H1 (cell line): ENCODE measurements at regions not wholly inside any gene's neighbourhood (a gene's known extent, or its start where the extent isn't known, plus 50 kb on each side); places are given as distances from the start of the nearest gene placed in this dataset.
A peak's percentile ranks its signal among the peaks of the same experiment; 100 is the strongest.

Experiments used
- MAFK ChIP-seq: IDR thresholded peaks from 2 replicates; pipeline ENCODE4 v1.6.1; 2012; ENCODE audit warnings: low read depth, mild to moderate bottlenecking, improper control_type of control experiment, low read length
- SP1 ChIP-seq: IDR thresholded peaks from 2 replicates; pipeline ENCODE4 v1.6.1; 2011; ENCODE audit warnings: low read depth, low read length
- TAF1 ChIP-seq: IDR thresholded peaks from 2 replicates; pipeline ENCODE4 v1.6.1; 2011; ENCODE audit warnings: mild to moderate bottlenecking, low read depth, low read length
- TF ChIP-seq, protein P1 (sequence below): fragments of 300-600 bp; sonication (generic); IDR thresholded peaks from 2 replicates; pipeline ENCODE4 v1.7.1; 2012; ENCODE audit warnings: low read length, moderate library complexity, mild to moderate bottlenecking, inconsistent platforms; ENCODE audit not compliant: insufficient replicate concordance

DNA sequence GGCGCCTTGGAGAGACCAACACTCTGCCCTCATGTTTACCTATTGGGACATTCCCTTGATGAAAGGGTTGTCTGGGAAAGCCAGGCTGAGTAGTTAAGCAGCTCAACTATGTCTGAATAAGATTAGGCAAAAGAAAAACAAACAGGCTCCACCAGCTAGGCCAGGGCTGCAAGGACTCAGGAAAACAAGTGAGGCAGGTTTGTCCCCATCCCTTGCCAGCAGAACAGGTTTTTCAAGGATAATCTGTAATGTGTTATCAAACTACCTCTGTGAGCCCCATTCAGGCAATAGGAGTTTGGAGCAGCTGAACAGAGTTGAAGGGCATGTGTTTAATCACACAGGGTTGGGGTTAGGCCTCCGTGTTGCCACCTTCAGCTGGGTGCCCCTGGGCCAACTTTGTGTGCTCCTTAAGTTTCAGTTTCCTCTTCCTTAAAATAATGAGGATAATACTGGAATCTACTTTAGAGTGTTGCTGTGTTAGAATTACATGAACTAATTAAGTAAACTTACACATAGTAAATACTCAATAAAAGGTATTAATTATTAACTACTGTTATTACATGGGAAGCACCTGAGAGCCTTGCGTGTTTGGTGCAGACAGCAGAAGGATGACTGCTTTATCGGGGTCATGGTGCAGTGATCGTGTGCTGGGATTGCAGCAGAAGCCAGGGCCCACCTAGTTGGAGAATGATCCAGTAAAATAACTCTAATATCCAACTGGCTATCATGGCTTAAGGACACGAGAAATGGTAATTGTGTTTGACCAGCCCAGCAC, 72.1 kb upstream of the ATP10B start (continued):
- peak; percentile 83 for TF ChIP-seq SP1
- no peak for TF ChIP-seq TAF1
- TF ChIP-seq, protein P1, sequence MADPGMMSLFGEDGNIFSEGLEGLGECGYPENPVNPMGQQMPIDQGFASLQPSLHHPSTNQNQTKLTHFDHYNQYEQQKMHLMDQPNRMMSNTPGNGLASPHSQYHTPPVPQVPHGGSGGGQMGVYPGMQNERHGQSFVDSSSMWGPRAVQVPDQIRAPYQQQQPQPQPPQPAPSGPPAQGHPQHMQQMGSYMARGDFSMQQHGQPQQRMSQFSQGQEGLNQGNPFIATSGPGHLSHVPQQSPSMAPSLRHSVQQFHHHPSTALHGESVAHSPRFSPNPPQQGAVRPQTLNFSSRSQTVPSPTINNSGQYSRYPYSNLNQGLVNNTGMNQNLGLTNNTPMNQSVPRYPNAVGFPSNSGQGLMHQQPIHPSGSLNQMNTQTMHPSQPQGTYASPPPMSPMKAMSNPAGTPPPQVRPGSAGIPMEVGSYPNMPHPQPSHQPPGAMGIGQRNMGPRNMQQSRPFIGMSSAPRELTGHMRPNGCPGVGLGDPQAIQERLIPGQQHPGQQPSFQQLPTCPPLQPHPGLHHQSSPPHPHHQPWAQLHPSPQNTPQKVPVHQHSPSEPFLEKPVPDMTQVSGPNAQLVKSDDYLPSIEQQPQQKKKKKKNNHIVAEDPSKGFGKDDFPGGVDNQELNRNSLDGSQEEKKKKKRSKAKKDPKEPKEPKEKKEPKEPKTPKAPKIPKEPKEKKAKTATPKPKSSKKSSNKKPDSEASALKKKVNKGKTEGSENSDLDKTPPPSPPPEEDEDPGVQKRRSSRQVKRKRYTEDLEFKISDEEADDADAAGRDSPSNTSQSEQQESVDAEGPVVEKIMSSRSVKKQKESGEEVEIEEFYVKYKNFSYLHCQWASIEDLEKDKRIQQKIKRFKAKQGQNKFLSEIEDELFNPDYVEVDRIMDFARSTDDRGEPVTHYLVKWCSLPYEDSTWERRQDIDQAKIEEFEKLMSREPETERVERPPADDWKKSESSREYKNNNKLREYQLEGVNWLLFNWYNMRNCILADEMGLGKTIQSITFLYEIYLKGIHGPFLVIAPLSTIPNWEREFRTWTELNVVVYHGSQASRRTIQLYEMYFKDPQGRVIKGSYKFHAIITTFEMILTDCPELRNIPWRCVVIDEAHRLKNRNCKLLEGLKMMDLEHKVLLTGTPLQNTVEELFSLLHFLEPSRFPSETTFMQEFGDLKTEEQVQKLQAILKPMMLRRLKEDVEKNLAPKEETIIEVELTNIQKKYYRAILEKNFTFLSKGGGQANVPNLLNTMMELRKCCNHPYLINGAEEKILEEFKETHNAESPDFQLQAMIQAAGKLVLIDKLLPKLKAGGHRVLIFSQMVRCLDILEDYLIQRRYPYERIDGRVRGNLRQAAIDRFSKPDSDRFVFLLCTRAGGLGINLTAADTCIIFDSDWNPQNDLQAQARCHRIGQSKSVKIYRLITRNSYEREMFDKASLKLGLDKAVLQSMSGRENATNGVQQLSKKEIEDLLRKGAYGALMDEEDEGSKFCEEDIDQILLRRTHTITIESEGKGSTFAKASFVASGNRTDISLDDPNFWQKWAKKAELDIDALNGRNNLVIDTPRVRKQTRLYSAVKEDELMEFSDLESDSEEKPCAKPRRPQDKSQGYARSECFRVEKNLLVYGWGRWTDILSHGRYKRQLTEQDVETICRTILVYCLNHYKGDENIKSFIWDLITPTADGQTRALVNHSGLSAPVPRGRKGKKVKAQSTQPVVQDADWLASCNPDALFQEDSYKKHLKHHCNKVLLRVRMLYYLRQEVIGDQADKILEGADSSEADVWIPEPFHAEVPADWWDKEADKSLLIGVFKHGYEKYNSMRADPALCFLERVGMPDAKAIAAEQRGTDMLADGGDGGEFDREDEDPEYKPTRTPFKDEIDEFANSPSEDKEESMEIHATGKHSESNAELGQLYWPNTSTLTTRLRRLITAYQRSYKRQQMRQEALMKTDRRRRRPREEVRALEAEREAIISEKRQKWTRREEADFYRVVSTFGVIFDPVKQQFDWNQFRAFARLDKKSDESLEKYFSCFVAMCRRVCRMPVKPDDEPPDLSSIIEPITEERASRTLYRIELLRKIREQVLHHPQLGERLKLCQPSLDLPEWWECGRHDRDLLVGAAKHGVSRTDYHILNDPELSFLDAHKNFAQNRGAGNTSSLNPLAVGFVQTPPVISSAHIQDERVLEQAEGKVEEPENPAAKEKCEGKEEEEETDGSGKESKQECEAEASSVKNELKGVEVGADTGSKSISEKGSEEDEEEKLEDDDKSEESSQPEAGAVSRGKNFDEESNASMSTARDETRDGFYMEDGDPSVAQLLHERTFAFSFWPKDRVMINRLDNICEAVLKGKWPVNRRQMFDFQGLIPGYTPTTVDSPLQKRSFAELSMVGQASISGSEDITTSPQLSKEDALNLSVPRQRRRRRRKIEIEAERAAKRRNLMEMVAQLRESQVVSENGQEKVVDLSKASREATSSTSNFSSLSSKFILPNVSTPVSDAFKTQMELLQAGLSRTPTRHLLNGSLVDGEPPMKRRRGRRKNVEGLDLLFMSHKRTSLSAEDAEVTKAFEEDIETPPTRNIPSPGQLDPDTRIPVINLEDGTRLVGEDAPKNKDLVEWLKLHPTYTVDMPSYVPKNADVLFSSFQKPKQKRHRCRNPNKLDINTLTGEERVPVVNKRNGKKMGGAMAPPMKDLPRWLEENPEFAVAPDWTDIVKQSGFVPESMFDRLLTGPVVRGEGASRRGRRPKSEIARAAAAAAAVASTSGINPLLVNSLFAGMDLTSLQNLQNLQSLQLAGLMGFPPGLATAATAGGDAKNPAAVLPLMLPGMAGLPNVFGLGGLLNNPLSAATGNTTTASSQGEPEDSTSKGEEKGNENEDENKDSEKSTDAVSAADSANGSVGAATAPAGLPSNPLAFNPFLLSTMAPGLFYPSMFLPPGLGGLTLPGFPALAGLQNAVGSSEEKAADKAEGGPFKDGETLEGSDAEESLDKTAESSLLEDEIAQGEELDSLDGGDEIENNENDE: no peak
- TF ChIP-seq MAFK: no peak
